ENCODE measurements at regions not wholly inside any gene's neighbourhood (a gene's known extent, or its start where the extent isn't known, plus 50 kb on each side); places are given as distances from the start of the nearest gene placed in this dataset.

DNA sequence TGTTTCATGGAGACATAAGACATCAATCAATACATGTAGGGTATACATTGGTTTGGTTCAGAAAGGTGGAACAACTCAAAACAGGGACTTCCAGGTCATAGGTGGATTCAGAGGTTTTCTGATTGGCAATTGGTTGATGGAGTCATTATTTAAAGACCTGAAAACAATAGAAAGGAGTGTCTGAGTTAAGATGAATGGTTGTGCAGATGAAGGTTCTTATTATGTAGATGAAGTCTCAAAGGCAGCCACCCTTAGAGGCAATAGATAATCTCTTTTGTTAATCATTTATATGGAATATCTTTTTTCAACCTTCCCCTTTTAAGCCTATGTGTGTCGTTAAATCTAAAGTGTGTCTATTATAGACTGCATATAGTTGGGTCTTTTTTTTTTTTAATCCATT, 67.8 kb upstream of the LYPLAL1 start:
- TF ChIP-seq, protein P1, sequence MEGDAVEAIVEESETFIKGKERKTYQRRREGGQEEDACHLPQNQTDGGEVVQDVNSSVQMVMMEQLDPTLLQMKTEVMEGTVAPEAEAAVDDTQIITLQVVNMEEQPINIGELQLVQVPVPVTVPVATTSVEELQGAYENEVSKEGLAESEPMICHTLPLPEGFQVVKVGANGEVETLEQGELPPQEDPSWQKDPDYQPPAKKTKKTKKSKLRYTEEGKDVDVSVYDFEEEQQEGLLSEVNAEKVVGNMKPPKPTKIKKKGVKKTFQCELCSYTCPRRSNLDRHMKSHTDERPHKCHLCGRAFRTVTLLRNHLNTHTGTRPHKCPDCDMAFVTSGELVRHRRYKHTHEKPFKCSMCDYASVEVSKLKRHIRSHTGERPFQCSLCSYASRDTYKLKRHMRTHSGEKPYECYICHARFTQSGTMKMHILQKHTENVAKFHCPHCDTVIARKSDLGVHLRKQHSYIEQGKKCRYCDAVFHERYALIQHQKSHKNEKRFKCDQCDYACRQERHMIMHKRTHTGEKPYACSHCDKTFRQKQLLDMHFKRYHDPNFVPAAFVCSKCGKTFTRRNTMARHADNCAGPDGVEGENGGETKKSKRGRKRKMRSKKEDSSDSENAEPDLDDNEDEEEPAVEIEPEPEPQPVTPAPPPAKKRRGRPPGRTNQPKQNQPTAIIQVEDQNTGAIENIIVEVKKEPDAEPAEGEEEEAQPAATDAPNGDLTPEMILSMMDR (IDR thresholded peaks at IDR 0.05) = no peak
- TF ChIP-seq POLR2A (IDR thresholded peaks at IDR 0.05) (no peak), POLR2AphosphoS5 (IDR thresholded peaks at IDR 0.05) (no peak)
